ENCODE measurements at regions not wholly inside any gene's neighbourhood (a gene's known extent, or its start where the extent isn't known, plus 50 kb on each side); places are given as distances from the start of the nearest gene placed in this dataset.

DNA sequence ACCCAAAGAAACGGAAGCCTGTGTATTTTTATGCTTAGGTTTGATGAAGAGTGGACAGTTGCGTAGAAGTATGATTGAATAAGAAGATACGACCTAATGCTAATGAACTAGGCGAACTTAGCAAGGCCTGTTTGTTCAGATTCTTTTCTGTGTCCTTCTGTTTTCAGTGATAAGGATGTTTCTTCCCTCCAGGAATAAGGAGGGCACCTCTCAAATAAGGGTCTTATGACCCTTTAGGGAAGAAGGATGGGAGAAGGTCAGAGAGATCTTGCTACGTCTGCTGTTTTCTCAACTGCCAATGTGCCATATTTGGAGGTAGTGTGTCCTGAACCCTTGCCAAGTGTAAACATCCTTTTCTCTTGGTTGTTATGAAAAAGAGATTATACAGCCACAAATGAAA, 524.8 kb downstream of the UTRN start:
- CTCF ChIA-PET (ENCODE audit: partially characterized antibody), result interaction anchor here (1.4 kb wide), 1 partner anchor 9 kb away, joined by 3 read pairs; no protein-coding TSS in a partner anchor
- Histone ChIP-seq H4K8ac (ENCODE audit: extremely low read depth, insufficient read depth, low read length) (no peak overlapping the region), H2AFZ (ENCODE audit: low read length) (no peak overlapping the region), H3K4me1 (replicated peaks in 1 of 4; ENCODE audit: control insufficient read depth in 3 of 4, insufficient read depth in 4 of 4, low read length in 3 of 4) (no peaks in the 10 kb centered on the region), H2BK5ac (ENCODE audit: low read depth, low read length) (no peak overlapping the region), H4K91ac (replicated peaks; ENCODE audit: insufficient read length, low read length) (no peak overlapping the region), H2BK20ac (ENCODE audit: low read length) (no peak overlapping the region), H3K36me3 (ENCODE audit: control insufficient read depth in 2 of 4, insufficient read depth in 4 of 4, low read length in 3 of 4) (no peaks in the 10 kb centered on the region), H3K79me2 (ENCODE audit: control insufficient read depth in 1 of 2, insufficient read depth in 2 of 2, low read length in 2 of 2) (no peaks in the 10 kb centered on the region), H3K27ac (ENCODE audit: low read depth, low read length) (no peak overlapping the region), H4K20me1 (replicated peaks in 1 of 2; ENCODE audit: control insufficient read depth in 1 of 2, insufficient read depth in 2 of 2, low read length in 2 of 2) (no peaks in the 10 kb centered on the region), H2BK15ac (ENCODE audit: low read length) (no peak overlapping the region), H3K4me3 (ENCODE audit: extremely low read depth in 1 of 4, insufficient read depth in 2 of 4, low read depth in 3 of 4, low read length in 4 of 4) (no peak overlapping the region), H3K14ac (ENCODE audit: insufficient read length) (no peak overlapping the region), H3K79me1 (ENCODE audit: low read depth, low read length) (no peaks in the 10 kb centered on the region), H3K23ac (ENCODE audit: insufficient read length) (no peak overlapping the region), H2BK120ac (replicated peaks; ENCODE audit: low read depth, low read length) (no peak overlapping the region), H3K4me2 (ENCODE audit: insufficient read depth in 1 of 2, low read depth in 2 of 2, low read length in 2 of 2) (no peak overlapping the region), H3K27me3 (replicated peaks in 1 of 4; ENCODE audit: control insufficient read depth in 3 of 4, extremely low read depth in 1 of 4, insufficient read depth in 3 of 4, low read length in 3 of 4) (no peaks in the 10 kb centered on the region), H3K4ac (replicated peaks; ENCODE audit: insufficient read length, low read depth, low read length) (no peak overlapping the region), H3K9ac (replicated peaks in 1 of 4; ENCODE audit: extremely low read depth in 1 of 4, low read depth in 3 of 4, low read length in 3 of 4) (no peak overlapping the region), H2AK5ac (ENCODE audit: low read depth, low read length) (no peak overlapping the region), H2BK12ac (ENCODE audit: low read depth, low read length) (no peak overlapping the region), H3K56ac (replicated peaks; ENCODE audit: insufficient read length, low read depth, low read length) (no peak overlapping the region), H3K18ac (ENCODE audit: extremely low read depth, low read length) (no peak overlapping the region), H4K5ac (ENCODE audit: insufficient read length, low read depth, low read length) (no peak overlapping the region), H3K9me3 (ENCODE audit: insufficient read depth in 2 of 2, low read depth in 1 of 2, low read length in 1 of 2) (no peaks in the 10 kb centered on the region), H3K23me2 (ENCODE audit: low read depth, low read length) (no peaks in the 10 kb centered on the region)
- no peak for TF ChIP-seq RFX5 (IDR thresholded peaks at IDR 0.05; ENCODE audit: borderline replicate concordance, low read depth, low read length)
- no peak for TF ChIP-seq MAFK (IDR thresholded peaks at IDR 0.05; ENCODE audit: low read depth, low read length)
- no peak for TF ChIP-seq GTF2F1 (IDR thresholded peaks at IDR 0.05; ENCODE audit: borderline replicate concordance, low read depth, low read length)
- TF ChIP-seq SP4 (IDR thresholded peaks at IDR 0.05; ENCODE audit: low read length), result no peak
- TF ChIP-seq SUZ12 (IDR thresholded peaks at IDR 0.05; ENCODE audit: low read length), result no peak
- TF ChIP-seq, protein P1, sequence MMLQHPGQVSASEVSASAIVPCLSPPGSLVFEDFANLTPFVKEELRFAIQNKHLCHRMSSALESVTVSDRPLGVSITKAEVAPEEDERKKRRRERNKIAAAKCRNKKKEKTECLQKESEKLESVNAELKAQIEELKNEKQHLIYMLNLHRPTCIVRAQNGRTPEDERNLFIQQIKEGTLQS (IDR thresholded peaks at IDR 0.05; ENCODE audit: insufficient read depth, low read depth, low read length), result no peak
- TF ChIP-seq SIX5 (IDR thresholded peaks at IDR 0.05; ENCODE audit: low read depth, low read length), result no peak
- no peak for TF ChIP-seq EGR1 (IDR thresholded peaks at IDR 0.05; ENCODE audit: borderline replicate concordance, low read depth, low read length)
- TF ChIP-seq CREB1 (IDR thresholded peaks at IDR 0.05), result no peak
- TF ChIP-seq TAF1 (IDR thresholded peaks at IDR 0.05; ENCODE audit: low read depth, low read length), result no peak
- TF ChIP-seq EP300 (IDR thresholded peaks at IDR 0.05; ENCODE audit: borderline replicate concordance in 1 of 2, low read depth in 2 of 2, low read length in 2 of 2), result no peak
- TF ChIP-seq CBX8 (IDR thresholded peaks at IDR 0.05; ENCODE audit: borderline replicate concordance, low read depth, low read length), result no peak
- TF ChIP-seq HDAC2 (IDR thresholded peaks at IDR 0.05; ENCODE audit: borderline replicate concordance in 1 of 2, low read depth in 2 of 2, low read length in 2 of 2), result no peak
- no peak for TF ChIP-seq POLR2AphosphoS5 (IDR thresholded peaks at IDR 0.05; ENCODE audit: low read depth, low read length)
- no peak for FAIRE-seq
- 90% methylated on average over 5 of the region's 5 CpGs; no CpG with 5 or more reads in 1 of the 2 experiments for WGBS, 2 experiments (ENCODE audit: extremely low coverage in 1 of 2, insufficient coverage in 1 of 2, insufficient read length in 1 of 2, insufficient replicate concordance in 2 of 2, low coverage in 1 of 2, low lambda C conversion rate in 2 of 2, missing lambda C conversion rate in 1 of 2)
- DNase-seq (ENCODE audit: low read depth in 1 of 2, low spot score in 2 of 2), result no peak
- POLR2A ChIA-PET (ENCODE audit: partially characterized antibody), result no interaction called here

All from H1 (cell line).